ENCODE measurements at regions not wholly inside any gene's neighbourhood (a gene's known extent, or its start where the extent isn't known, plus 50 kb on each side); places are given as distances from the start of the nearest gene placed in this dataset.
"Not testable (repeated sequence)": the region's sequence is repeated elsewhere in the genome, so short reads cannot be mapped to it uniquely, and the experiment has no call there.

DNA sequence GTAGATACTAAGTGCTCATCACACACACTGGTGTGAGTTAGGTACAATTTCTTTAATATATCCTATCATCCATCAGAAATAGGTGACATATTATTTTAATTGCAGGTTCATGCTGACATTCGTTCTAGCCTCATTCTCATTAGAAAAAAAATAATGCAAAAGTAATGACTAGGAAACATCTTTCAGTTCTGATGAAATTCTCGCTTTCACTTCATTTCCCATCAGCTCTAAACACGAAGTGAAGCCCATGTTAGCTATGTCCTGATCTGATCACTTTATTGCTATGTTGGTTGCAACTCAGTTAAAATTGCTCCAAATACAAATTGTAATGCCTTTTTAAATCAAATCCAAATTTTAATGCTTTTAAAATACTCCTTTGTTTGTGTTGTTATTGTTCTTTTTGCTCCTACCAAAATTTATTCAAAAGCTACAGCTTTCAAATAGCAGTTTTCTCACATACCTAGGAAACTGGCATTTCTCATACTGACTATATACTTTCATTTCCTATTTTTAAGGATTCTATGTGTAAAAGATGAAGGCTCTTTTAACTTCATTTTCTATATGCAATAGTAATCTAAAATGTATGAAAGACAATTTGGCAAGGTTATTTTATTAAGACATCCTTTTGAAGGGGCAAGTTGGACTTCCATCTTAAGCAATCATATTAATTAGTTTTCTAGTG, 1237.8 kb upstream of the ACO1 start:
- in situ Hi-C loops (cut with HindIII; ENCODE audit: low sequenced_read_pairs): no loop called here

DNA sequence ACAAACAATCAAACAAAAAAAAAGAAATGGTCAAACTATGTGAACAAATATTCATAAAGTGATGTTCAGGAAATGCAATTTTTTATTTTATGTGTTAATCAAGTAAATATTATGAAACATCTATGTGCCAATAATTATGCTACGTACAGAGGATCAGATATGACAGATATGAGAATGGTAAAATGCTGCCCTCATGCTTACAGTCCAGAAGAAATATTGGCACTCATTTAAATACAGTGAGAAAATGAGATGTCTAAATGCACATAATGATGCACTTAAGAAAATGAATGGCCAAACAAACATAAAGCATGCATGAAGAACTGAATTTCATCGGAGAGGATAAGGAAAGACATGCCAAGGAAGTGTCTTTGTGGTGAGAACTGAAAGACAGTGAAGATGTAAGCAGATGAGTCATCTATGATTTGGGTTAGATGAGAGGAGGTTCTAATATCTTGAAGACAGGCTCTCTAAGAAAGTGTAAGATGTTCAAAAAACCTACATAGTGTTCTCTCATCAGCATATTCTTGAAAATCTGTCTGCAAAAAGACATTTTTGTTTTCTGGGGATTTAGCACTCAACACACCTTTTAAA, 1231.1 kb upstream of the ACO1 start:
- in situ Hi-C loops (cut with HindIII; ENCODE audit: low sequenced_read_pairs): no loop called here

DNA sequence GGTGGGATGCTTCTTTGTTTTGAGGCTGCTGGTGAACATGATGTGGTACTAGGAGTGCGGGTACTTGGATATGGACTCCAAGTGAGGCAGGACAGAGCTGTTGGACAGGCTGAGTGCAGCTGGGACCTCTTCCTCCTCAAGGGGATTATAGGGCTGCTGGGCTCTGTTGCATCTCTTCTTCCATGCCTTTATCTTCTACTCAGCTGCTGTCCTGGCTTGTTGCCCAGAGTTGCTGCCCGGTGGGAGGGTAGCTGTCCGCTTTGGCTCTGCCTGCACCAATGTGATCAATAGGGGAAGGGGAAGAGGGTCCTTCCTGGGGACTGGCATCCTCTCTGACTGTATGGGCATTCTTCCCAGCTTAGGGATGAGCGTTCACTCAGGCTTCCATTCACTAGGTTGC, 1217.9 kb upstream of the ACO1 start:
- in situ Hi-C loops (cut with HindIII; ENCODE audit: low sequenced_read_pairs): no loop called here

DNA sequence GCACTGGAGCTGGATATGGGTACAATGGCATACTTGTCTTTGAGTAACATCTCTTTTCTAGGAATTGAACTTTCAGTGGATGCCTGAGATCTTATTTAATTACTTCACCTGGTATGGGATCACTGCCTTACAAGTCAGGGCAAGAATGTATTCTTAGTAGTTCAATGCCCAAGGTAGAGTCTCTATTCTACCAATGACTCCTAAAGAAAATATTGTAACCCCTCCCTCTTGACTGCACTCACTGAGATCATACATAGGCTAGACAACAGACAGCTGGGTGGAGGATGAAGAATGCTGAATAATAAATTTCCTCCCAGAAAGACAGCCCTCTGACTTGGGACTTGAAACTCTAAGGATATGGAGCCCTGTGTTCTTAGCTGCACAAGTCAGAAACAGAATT, 1216.3 kb upstream of the ACO1 start:
- in situ Hi-C loops (cut with HindIII; ENCODE audit: low sequenced_read_pairs): no loop called here

DNA sequence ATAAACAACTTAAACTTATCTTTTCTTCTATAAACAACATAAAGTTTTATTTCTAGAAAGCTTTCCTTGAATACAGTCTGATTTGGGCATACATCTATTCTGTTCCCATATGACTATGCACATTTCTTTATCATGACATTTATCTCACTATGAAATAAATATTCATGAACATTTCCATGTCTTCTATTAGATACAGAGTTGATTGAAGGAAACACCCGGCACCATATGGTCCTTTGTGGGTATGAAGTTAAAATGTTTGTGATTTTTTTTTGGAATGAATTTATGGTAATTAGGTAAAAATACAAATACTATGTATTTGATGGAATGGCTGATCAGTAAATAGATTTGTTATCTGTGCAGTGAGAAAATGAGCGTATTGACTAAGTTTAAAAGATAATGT, 1209.8 kb upstream of the ACO1 start:
- in situ Hi-C loops (cut with HindIII; ENCODE audit: low sequenced_read_pairs): no loop called here

DNA sequence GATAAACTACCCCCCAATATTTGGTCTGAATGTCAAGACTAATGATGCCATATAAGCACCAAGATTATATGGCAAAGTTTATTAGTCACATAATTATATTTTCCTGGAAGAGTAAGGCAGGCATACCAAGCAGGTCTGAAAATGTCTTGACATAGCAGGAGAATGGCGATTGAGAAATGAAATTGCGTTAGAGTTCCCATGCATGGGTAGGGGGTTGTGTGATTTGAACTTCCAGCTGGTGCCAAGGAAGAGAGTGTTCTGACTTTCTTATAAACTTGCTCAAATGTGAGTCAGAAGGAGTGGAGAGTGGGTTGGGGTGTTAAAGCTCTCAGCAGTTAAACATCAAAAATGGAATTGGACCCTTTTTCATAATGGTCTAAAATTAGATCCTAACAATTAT, 1200.6 kb upstream of the ACO1 start:
- in situ Hi-C loops (cut with HindIII; ENCODE audit: low sequenced_read_pairs): no loop called here

DNA sequence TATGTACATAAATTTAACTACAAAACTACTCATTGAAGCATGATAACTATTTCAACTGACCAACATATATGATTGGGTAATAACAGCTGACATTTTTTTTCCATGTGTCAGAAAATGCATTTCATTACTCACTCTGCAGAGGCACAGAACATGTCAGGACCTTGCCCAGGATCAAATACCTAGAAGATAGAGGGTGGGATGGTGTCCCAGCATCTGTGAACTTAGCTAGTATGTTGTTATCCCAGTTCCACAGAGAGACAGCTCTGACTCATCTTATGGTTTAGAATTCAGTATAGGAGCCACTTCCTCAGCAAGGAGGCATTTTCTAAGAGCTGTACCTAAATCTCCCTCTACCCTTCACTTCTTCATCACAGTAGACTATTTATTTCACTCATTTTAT, 1198.6 kb upstream of the ACO1 start:
- in situ Hi-C loops (cut with HindIII; ENCODE audit: low sequenced_read_pairs): no loop called here

DNA sequence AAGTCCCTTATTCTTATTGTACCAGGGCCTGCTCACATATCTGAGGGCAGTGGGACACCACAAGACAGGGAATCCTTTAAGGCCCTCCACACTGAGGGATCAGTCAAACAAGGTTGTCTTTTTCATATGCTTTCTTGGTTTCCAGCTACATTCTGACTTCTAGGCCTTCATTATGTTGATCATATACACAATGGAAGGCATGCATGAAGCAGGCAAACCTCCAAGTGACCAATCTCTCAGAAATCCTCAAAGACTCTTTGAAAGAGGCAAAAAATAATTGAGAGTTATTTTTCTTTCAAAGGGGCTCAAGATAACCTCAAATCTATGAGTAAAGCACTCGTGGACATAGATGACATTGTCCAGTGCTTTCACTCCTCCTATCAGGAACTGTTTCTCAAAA, 1195.9 kb upstream of the ACO1 start:
- in situ Hi-C loops (cut with HindIII; ENCODE audit: low sequenced_read_pairs): no loop called here

DNA sequence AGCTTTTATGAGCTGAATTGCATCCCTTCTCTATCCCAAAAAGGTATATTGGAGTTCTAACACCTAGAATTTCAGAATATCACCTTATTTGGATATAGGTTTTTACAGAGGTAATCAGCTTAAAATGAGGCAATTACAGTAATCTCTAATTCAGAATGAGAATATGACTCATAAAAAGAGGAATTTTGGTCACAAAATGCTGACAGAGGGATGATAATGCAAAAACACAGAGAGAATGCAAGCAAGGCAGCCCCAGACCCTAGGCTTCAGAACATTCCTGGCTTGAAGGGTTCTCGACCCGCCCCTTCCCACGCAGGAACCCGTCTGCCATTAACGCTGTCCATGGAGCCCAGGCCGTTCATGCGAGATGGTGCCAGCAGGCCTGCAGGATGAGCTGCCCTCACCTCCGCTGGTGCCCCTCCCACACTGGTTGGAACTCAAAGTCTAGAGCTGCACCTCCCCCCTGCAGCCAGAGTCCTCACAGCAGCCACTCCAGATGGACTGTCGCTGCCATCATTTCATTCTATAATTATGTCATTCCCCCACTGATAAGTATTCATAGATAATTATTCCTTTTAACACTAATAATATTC, 1173.4 kb upstream of the ACO1 start:
- in situ Hi-C loops (cut with HindIII; ENCODE audit: low sequenced_read_pairs): no loop called here

DNA sequence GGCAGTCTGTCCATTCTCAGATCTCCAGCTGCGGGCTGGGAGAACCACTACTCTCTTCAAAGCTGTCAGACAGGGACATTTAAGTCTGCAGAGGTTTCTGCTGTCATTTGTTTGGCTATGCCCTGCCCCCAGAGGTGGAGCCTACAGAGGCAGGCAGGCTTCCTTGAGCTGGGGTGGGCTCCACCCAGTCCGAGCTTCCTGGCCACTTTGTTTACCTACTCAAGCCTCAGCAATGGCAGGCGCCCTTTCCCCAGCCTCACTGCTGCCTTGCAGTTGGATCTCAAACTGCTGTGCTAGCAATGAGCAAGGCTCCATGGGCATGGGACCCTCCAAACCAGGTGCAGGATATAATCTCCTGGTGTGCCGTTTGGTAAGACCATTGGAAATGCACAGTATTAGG, 1154.5 kb upstream of the ACO1 start:
- in situ Hi-C loops (cut with HindIII; ENCODE audit: low sequenced_read_pairs): not testable (repeated sequence)

DNA sequence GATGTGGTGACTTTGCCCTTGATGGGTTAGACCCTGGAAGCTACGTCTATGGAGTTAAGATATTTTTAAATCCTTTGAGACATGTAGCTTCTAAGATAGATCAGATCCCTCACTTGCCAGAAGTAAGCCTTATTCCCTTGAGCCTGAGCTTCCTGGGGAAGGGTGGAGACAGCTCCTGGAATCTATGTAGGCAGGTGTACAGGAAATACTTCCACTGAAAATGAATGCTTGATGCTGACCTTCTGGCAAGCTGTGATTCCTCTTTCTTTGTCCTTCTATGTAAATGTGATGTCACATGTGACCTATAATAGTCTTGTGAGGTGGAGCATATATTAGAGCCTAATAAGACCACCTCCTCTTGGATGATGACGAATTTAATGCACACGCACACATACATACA, 1152.0 kb upstream of the ACO1 start:
- in situ Hi-C loops (cut with HindIII; ENCODE audit: low sequenced_read_pairs): no loop called here

DNA sequence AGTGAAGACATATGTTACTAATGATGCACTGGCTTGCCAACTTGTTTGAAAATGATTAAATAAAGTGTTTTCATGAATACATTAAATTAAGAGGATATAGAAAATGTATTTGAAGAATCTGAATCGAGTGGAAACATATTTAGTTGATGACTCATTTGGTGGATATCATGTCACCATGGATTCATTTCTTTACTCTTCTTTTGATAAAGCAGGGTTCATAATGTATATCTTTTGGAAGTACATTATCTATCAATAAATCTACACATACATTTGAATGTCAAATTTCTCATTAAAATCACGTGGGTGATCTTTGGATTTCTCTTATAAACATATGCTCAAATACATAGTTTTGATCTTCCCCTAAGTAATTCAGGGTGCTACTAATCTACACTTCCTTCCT, 1148.1 kb upstream of the ACO1 start:
- in situ Hi-C loops (cut with HindIII; ENCODE audit: low sequenced_read_pairs): no loop called here

DNA sequence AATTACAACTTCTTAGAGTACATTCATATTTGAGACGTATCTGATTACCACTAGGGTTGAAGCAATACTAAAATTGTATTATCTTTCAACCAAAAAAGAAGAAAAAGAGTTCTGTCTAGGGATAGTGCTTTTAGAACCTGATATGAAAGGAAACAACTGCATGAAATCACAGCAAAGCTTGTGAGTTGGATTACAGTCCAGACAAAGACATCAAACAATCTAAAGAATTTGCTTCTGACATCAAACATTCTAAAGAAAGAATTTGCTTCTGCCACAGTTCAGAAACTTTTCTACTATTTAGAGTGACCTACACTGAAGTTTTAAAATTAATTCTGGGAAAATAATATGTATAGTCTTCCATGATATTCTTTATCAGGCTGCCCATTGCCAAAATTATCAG, 1141.1 kb upstream of the ACO1 start:
- in situ Hi-C loops (cut with HindIII; ENCODE audit: low sequenced_read_pairs): no loop called here

DNA sequence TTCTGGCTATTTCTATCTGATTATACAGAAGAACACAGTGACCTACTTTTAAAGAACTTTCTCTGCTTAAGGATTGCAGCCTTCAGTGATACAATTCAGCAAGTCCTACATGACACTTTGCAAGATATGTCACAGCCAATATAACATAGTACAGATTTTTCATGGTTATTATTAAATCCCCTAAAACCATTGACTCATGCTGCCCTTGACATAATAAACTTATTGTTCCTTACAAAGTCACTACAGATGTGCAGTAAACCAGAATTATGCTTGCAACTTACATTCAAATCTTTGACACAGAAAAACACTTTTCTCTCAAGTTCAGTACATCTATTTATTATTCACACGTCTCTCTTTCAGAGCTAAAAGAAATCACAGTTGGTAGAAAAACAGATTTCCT, 1136.3 kb upstream of the ACO1 start:
- in situ Hi-C loops (cut with HindIII; ENCODE audit: low sequenced_read_pairs): no loop called here

DNA sequence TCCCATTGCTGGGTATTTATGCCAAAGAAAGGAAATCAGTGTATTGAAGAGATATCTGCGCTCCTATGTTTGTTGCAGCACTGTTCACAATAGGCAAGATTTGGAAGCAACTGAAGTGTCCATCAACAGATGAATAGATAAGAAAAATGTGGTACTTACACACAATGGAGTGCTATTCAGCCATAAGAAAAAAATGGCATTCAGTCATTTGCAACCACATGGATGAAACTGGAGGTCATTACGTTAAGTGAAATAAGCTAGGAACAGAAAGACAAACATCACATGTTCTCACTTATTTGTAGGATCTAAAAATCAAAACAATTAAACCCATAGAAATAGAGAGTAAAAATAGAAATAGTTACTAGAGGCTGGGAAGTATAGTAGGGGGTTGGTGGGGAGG, 1133.1 kb upstream of the ACO1 start:
- in situ Hi-C loops (cut with HindIII; ENCODE audit: low sequenced_read_pairs): no loop called here

DNA sequence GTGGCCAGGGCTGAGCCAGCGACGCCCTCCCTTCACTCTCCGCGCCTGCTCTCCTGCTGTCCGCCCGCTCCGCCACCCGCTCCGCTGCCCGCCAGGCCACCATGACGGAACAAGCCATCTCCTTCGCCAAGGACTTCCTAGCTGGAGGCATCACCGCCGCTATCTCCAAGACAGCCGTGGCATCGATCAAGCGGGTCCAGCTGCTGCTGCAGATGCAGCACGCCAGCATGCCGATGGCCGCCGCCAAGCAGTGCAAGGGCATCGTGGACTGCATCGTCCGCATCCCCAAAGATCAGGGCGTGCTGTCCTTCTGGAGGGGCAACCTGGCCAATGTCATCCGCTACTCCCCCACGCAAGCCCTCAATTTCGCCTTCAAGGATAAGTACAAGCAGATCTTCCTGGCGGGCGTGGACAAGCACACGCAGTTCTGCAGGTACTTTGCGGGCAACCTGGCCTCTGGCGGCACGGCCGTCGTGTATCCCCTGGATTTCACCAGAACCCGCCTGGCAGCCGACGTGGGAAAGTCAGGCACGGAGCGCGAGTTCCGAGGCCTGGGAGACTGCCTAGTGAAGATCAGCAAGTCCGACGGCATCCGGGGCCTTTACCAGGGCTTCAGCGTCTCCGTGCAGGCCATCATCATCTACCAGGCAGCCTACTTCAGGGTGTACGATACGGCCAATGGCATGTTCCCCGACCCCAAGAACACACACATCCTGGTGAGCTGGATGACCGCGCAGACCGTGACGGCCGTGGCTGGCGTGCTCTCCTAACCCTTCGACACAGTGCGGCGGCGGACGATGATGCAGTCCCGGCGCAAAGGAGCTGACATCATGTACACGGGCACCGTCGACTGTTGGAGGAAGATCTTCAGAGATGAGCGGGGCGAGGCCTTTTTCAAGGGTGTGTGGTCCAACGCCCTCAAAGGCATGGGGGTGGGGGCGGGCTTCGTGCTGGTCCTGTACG, 1130.4 kb upstream of the ACO1 start:
- in situ Hi-C loops (cut with HindIII; ENCODE audit: low sequenced_read_pairs): no loop called here

DNA sequence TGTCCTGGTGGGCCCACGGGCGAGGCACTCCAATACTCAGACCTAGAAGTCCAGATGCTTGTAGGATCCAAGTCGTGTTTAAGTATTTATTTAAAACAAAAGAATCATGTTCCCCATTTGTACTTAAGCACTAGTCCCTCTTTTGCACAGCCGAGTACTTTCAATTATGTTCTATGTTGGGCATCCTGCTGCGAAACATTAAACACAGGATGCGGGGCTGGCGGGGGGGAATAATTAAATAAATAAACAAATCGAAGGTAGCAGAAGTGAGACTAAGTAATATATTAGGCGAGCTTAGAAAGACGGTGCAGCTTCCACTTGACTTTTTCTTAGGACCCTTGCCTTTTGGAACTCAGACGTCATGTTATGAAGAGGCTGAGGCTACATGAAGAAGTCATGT, 1129.2 kb upstream of the ACO1 start:
- in situ Hi-C loops (cut with HindIII; ENCODE audit: low sequenced_read_pairs): no loop called here

DNA sequence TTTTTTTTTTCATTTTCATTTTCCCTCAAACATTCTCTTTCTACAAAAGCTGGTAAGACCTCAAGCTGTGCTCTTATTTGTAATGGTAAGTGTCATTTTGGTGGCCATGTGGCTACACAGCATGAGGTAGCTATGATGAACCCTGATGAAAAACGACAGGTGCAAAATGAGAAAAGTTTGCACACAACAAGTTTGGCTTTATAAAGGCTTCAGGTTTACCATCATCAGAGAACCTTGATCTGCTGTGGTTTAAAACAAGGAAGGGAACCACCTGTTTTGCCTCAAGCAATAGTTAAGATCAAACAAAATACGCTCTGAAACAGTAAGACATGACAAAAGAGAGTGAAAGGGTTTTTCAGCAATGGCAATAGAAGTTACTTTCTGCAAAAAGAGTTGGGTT, 1124.6 kb upstream of the ACO1 start:
- in situ Hi-C loops (cut with HindIII; ENCODE audit: low sequenced_read_pairs): no loop called here

DNA sequence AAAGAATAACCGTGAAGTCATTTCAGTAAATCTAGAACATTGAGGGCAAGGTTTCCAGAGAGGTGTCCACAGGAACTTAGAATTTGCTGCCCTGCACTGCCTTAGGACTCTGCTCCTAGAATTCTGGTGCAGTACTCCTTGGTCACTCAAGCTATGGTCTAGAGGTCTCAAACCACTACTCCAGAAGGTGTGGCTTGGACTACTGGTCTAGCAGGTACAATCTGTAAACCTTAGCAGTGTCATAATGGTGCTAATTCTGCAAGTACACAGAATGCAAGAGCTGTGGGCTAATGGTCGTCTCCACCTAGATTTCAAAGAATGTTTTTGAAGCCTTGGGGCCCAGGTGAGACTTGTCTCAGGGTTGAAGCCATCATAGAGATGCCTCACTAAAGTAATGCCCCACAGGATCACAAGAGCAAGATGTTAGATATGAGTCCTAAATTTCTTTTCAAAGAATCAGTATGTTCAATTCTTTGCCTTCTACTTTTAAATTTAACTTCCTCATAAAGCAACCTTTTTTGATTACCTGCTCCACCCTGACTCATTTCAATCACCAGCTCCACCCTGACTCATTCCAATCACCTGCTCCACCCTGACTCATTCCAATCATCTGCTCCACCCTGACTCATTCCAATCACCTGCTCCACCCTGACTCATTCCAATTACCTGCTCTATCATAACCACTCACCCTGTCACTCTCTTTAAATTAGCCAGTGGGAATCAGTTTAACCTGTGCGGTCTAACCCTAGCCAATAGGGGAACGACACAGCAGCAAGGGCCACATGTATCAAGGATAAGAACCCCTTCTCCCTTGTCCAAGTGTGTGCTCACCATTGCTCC, 1111.8 kb upstream of the ACO1 start:
- in situ Hi-C loops (cut with HindIII; ENCODE audit: low sequenced_read_pairs): no loop called here

DNA sequence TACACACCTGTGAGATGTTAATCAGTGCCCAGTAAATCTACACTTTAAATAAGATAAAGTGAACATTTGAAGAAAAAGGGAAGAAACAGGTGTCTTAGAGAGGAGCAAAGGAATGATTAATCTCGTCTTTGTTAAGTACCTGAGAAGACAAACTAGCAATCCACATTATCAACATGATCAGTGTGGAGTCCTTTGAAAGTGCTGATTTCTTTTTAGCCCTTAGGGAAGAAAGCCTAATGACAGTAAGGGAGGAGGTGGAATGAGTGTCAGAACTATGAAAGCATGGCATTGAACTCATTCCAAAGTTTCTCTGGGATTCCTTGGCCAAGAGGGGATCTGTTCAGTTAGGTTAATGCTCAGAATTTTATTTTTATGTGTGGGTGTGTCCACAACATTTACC, 1109.0 kb upstream of the ACO1 start:
- in situ Hi-C loops (cut with HindIII; ENCODE audit: low sequenced_read_pairs): no loop called here

DNA sequence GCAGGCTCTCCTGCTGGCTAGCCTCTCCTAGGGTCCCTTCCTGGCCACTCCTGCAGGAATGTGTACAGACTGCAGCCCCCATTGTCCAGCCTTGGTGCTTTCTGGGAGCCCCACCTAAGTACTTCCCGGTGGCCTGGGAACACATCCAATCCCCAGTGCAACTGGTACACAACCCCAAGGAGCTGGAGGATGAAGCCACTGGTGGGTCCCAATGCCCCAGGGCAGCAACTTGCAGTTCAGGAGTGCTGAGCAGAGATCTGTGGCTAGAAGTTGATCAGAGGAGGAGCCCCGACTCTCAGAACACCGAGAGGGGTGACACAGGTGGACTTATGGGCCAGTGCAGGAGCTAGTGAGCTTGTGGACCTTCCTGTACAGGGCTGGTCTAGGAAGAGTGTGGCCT, 1093.7 kb upstream of the ACO1 start:
- in situ Hi-C loops (cut with HindIII; ENCODE audit: low sequenced_read_pairs): no loop called here

Measured in DLD1 (cell line).